H1 (cell line): ENCODE measurements at regions not wholly inside any gene's neighbourhood (a gene's known extent, or its start where the extent isn't known, plus 50 kb on each side); places are given as distances from the start of the nearest gene placed in this dataset.
"Not testable (repeated sequence)": the region's sequence is repeated elsewhere in the genome, so short reads cannot be mapped to it uniquely, and the experiment has no call there.

Source experiments
- CTCF ChIA-PET: fragments of 300-600 bp; sonication (Branson Sonifier 250); formaldehyde crosslinking; loops from one replicate; lab custom pipeline; 2021; ENCODE audit not compliant: partially characterized antibody; lab: Charles Lee
- POLR2A ChIA-PET: fragments of 300-600 bp; sonication (Branson Sonifier 250); formaldehyde crosslinking; loops from one replicate; lab custom pipeline; 2021; ENCODE audit warnings: inconsistent platforms; ENCODE audit not compliant: partially characterized antibody; lab: Charles Lee
- DNase-seq, 2 experiments: peaks; one replicate each; pipeline versions ENCODE4 v3.0.0 to v3.0.0-alpha.2; 2010 to 2022; ENCODE audit warnings: low spot score in 2 of 2, low read depth in 1 of 2, mixed read lengths in 1 of 2
- FAIRE-seq: peaks from 2 replicates; lab custom pipeline; 2011; peaks lifted over from hg19 to GRCh38; lab: Jason Lieb, UNC
- H2AFZ ChIP-seq: 2 replicates; pipeline ENCODE4 v1.8.1; 2012; ENCODE audit warnings: low read length, inconsistent platforms
- H2AK5ac ChIP-seq: 2 replicates; pipeline ENCODE4 v1.6.1; 2013; ENCODE audit warnings: low read depth, low read length
- H2BK120ac ChIP-seq: replicated peaks from 2 replicates; pipeline ENCODE3; 2013; ENCODE audit warnings: low read depth, low read length, inconsistent platforms
- H2BK12ac ChIP-seq: 2 replicates; pipeline ENCODE4 v1.6.1; 2013; ENCODE audit warnings: low read depth, low read length
- H2BK15ac ChIP-seq: 2 replicates; pipeline ENCODE4 v1.6.1; 2013; ENCODE audit warnings: low read length
- H2BK20ac ChIP-seq: 2 replicates; pipeline ENCODE4 v1.6.1; 2013; ENCODE audit warnings: low read length
- H2BK5ac ChIP-seq: 2 replicates; pipeline ENCODE4 v1.6.1; 2013; ENCODE audit warnings: low read depth, low read length
- H3K14ac ChIP-seq: 2 replicates; pipeline ENCODE4 v1.6.1; 2013; ENCODE audit warnings: inconsistent platforms; ENCODE audit not compliant: insufficient read length
- H3K18ac ChIP-seq: 2 replicates; pipeline ENCODE4 v1.6.1; 2013; ENCODE audit warnings: low read length; ENCODE audit errors: extremely low read depth
- H3K23ac ChIP-seq: 2 replicates; pipeline ENCODE4 v1.6.1; 2013; ENCODE audit warnings: inconsistent platforms; ENCODE audit not compliant: insufficient read length
- H3K23me2 ChIP-seq: 2 replicates; pipeline ENCODE4 v1.6.1; 2013; ENCODE audit warnings: low read depth, low read length
- H3K27ac ChIP-seq: 2 replicates; pipeline ENCODE4 v1.6.1; 2011; ENCODE audit warnings: low read depth, low read length, inconsistent platforms
- H3K27me3 ChIP-seq, 4 experiments: replicated peaks in 1 of 4; 1 replicate in 1 of 4; 2 replicates in 3 of 4; pipeline versions ENCODE4 v1.6.1 to v1.8.1; 2011 to 2013; ENCODE audit warnings: low read length in 3 of 4, mild to moderate bottlenecking in 3 of 4, inconsistent platforms in 2 of 4, mixed read lengths in 2 of 4, moderate library complexity in 1 of 4; ENCODE audit not compliant: control insufficient read depth in 3 of 4, insufficient read depth in 3 of 4; ENCODE audit errors: extremely low read depth in 1 of 4
- H3K36me3 ChIP-seq, 4 experiments: 2 replicates each; pipeline versions ENCODE4 v1.6.1 to v1.8.1; 2011 to 2013; ENCODE audit warnings: mild to moderate bottlenecking in 4 of 4, low read length in 3 of 4, moderate library complexity in 2 of 4, control low read depth in 1 of 4, inconsistent platforms in 1 of 4; ENCODE audit not compliant: insufficient read depth in 4 of 4, control insufficient read depth in 2 of 4
- H3K4ac ChIP-seq: replicated peaks from 2 replicates; pipeline ENCODE3; 2013; ENCODE audit warnings: low read length, low read depth, mixed read lengths, inconsistent platforms; ENCODE audit not compliant: insufficient read length
- H3K4me1 ChIP-seq, 4 experiments: replicated peaks in 1 of 4; 1 replicate in 1 of 4; 2 replicates in 3 of 4; pipeline versions ENCODE4 v1.6.1 to v1.8.1; 2011 to 2013; ENCODE audit warnings: low read length in 3 of 4, inconsistent platforms in 2 of 4, mixed read lengths in 1 of 4; ENCODE audit not compliant: insufficient read depth in 4 of 4, control insufficient read depth in 3 of 4
- H3K4me2 ChIP-seq, 2 experiments: 2 replicates each; pipeline versions ENCODE4 v1.6.1 to v1.8.1; 2011 to 2013; ENCODE audit warnings: low read depth in 2 of 2, low read length in 2 of 2, control low read depth in 1 of 2, inconsistent platforms in 1 of 2, mild to moderate bottlenecking in 1 of 2; ENCODE audit not compliant: insufficient read depth in 1 of 2
- H3K4me3 ChIP-seq, 4 experiments: fragments of 200-600, 300-600 bp in 1 of 4; sonication (generic), shearing (Covaris generic), sonication (Bioruptor Twin) in 1 of 4; 2 replicates each; pipeline versions ENCODE4 v1.5.1 to v1.8.1; 2011 to 2016; ENCODE audit warnings: low read length in 4 of 4, low read depth in 3 of 4, control low read depth in 2 of 4, inconsistent platforms in 2 of 4, mild to moderate bottlenecking in 2 of 4, mixed read lengths in 1 of 4, moderate library complexity in 1 of 4; ENCODE audit not compliant: insufficient read depth in 2 of 4; ENCODE audit errors: extremely low read depth in 1 of 4
- H3K56ac ChIP-seq: replicated peaks from 2 replicates; pipeline ENCODE3; 2013; ENCODE audit warnings: low read depth, mild to moderate bottlenecking, mixed read lengths, low read length, inconsistent platforms; ENCODE audit not compliant: insufficient read length
- H3K79me1 ChIP-seq: 2 replicates; pipeline ENCODE4 v1.6.1; 2013; ENCODE audit warnings: low read depth, low read length, control low read depth
- H3K79me2 ChIP-seq, 2 experiments: 2 replicates each; pipeline versions ENCODE4 v1.6.1 to v1.8.1; 2012 to 2013; ENCODE audit warnings: low read length in 2 of 2, mild to moderate bottlenecking in 2 of 2, inconsistent platforms in 1 of 2; ENCODE audit not compliant: insufficient read depth in 2 of 2, control insufficient read depth in 1 of 2
- H3K9ac ChIP-seq, 4 experiments: replicated peaks in 1 of 4; 1 replicate in 1 of 4; 2 replicates in 3 of 4; pipeline versions ENCODE4 v1.6.1 to v1.8.1; 2011 to 2013; ENCODE audit warnings: low read depth in 3 of 4, low read length in 3 of 4, control low read depth in 2 of 4, mild to moderate bottlenecking in 2 of 4, moderate library complexity in 2 of 4, inconsistent platforms in 1 of 4; ENCODE audit errors: extremely low read depth in 1 of 4
- H3K9me3 ChIP-seq, 2 experiments: 2 replicates each; pipeline versions ENCODE4 v1.6.1 to v1.8.1; 2012 to 2013; ENCODE audit warnings: mild to moderate bottlenecking in 2 of 2, moderate library complexity in 2 of 2, control low read depth in 1 of 2, inconsistent platforms in 1 of 2, low read depth in 1 of 2, low read length in 1 of 2, mixed read lengths in 1 of 2; ENCODE audit not compliant: insufficient read depth in 2 of 2
- H4K20me1 ChIP-seq, 2 experiments: replicated peaks in 1 of 2; 2 replicates each; pipeline versions ENCODE3 to v1.8.1; 2011 to 2013; ENCODE audit warnings: inconsistent platforms in 2 of 2, low read length in 2 of 2, mild to moderate bottlenecking in 1 of 2; ENCODE audit not compliant: insufficient read depth in 2 of 2, control insufficient read depth in 1 of 2
- H4K5ac ChIP-seq: 2 replicates; pipeline ENCODE4 v1.6.1; 2013; ENCODE audit warnings: low read length, low read depth, mixed read lengths, inconsistent platforms; ENCODE audit not compliant: insufficient read length
- H4K8ac ChIP-seq: 2 replicates; pipeline ENCODE4 v1.8.0; 2013; ENCODE audit warnings: mild to moderate bottlenecking, moderate library complexity, low read length, inconsistent platforms; ENCODE audit not compliant: insufficient read depth; ENCODE audit errors: extremely low read depth
- H4K91ac ChIP-seq: replicated peaks from 2 replicates; pipeline ENCODE3; 2013; ENCODE audit warnings: low read length, mixed read lengths, inconsistent platforms; ENCODE audit not compliant: insufficient read length
- WGBS, 2 experiments: shearing (Covaris generic) in 1 of 2; methylation state at CpG; one replicate each; pipeline versions ENCODE4 v1.1.6 to v1.1.7; 2013 to 2015; ENCODE audit warnings: low lambda C conversion rate in 2 of 2, mixed read lengths in 2 of 2, inconsistent platforms in 1 of 2, low coverage in 1 of 2, missing lambda C conversion rate in 1 of 2; ENCODE audit not compliant: insufficient replicate concordance in 2 of 2, insufficient coverage in 1 of 2, insufficient read length in 1 of 2; ENCODE audit errors: extremely low coverage in 1 of 2, missing lambda C conversion rate in 1 of 2; 5-methylcytosine and 5-hydroxymethylcytosine counted together

DNA sequence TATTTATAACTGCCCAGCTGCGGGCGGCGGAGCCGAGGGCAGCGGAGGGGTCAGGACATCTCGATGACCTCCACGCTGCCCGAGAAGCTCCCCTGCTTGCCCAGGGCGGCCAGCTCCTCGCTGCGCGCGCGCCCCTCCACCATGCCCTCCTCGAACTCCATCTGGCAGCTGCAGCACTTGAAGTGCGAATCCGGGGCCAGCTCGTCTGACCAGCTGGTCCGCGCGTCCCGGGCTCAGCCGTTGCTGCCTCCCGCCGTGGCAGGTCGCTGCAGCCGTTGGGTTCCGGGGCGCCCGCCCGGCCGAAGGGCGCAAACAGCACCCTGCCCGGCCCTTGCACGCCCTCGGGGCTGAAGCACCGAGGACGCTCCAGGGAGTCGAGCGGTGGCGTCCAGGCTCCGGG is 136.9 kb upstream of the PTPN20 start:
- H3K4me2 ChIP-seq, H3K9ac ChIP-seq, H2BK15ac ChIP-seq, H3K27me3 ChIP-seq, H3K79me1 ChIP-seq, CTCF ChIA-PET, H2AK5ac ChIP-seq, H3K27ac ChIP-seq, H3K4me1 ChIP-seq, H3K36me3 ChIP-seq, FAIRE-seq, H2BK12ac ChIP-seq, H3K56ac ChIP-seq, H3K79me2 ChIP-seq, H3K9me3 ChIP-seq, H4K8ac ChIP-seq, H4K91ac ChIP-seq, H2AFZ ChIP-seq, H2BK120ac ChIP-seq, H4K20me1 ChIP-seq, H3K18ac ChIP-seq, H4K5ac ChIP-seq, H3K23me2 ChIP-seq, POLR2A ChIA-PET, H3K23ac ChIP-seq, DNase-seq, H3K4me3 ChIP-seq, H3K4ac ChIP-seq, H3K14ac ChIP-seq, H2BK20ac ChIP-seq, H2BK5ac ChIP-seq: not testable (repeated sequence)
- WGBS, 2 experiments: 91% methylated on average over 9 of the region's 42 CpGs; no CpG with 5 or more reads in 1 of the 2 experiments

DNA sequence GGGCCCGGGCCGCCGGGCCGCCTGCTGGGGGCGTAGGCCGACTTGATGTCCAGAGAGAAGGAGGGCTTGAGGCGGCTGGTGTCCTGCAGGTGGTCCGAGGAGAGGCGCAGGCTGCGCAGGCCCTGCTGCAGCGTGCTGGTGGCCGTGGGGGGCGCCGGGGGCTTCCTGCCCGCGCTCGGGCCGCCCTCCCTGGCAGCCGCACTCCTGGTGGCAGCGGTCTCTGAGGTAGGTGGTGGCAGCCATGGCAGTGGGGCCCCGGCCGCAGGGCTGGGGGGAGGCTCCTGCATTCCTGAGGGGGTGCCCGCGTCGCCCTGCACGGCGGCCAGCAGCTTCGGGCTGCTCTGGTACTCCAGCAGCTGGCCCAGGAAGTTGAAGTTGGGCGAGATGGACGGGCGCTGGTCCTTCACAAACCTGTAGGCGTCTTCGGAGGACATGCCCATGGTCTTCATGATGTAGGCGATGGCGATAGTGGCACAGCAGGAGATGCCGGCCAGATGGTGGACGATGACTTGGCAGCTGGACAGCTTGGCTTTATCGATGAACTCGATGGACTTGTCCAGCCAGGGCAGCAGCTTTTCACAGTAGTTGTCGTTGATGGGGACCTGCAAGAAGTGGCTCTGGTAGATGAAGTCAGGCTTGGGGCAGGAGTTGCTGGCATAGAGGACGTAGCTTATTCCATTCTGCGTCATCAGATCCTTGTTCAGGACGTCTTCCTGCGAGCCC is 136.1 kb upstream of the PTPN20 start:
- CTCF ChIA-PET, H3K4me2 ChIP-seq, H3K14ac ChIP-seq, H3K9ac ChIP-seq, H3K36me3 ChIP-seq, H3K4me3 ChIP-seq, H2AK5ac ChIP-seq, H4K91ac ChIP-seq, H3K79me1 ChIP-seq, H4K20me1 ChIP-seq, H3K4ac ChIP-seq, H3K23me2 ChIP-seq, H3K27me3 ChIP-seq, H3K9me3 ChIP-seq, H2AFZ ChIP-seq, H3K79me2 ChIP-seq, H3K23ac ChIP-seq, H2BK20ac ChIP-seq, DNase-seq, H4K5ac ChIP-seq, H3K4me1 ChIP-seq, H4K8ac ChIP-seq, H3K56ac ChIP-seq, H3K18ac ChIP-seq, H2BK12ac ChIP-seq, H2BK15ac ChIP-seq, FAIRE-seq, POLR2A ChIA-PET, H3K27ac ChIP-seq, H2BK120ac ChIP-seq, H2BK5ac ChIP-seq: not testable (repeated sequence)
- 97% methylated on average over 25 of the region's 44 CpGs; no CpG with 5 or more reads in 1 of the 2 experiments for WGBS, 2 experiments
